Activated T-cell treated with anti-CD3 and anti-CD28 coated beads for 24 hours (primary cell): ENCODE measurements at regions not wholly inside any gene's neighbourhood (a gene's known extent, or its start where the extent isn't known, plus 50 kb on each side); places are given as distances from the start of the nearest gene placed in this dataset.
A peak's percentile ranks its signal among the peaks of the same experiment; 100 is the strongest.
"Not testable (repeated sequence)": the region's sequence is repeated elsewhere in the genome, so short reads cannot be mapped to it uniquely, and the experiment has no call there.

ENCODE experiments used
- DNase-seq: peaks from one replicate; pipeline ENCODE4 v3.0.0-alpha.2; 2020; ENCODE audit warnings: low read depth

GRCh38 chr1:101420406-101420805, 183.6 kb downstream of the S1PR1 start:
- no peak for DNase-seq

- not testable (repeated sequence) for DNase-seq
These were observed 191.3 kb downstream of the S1PR1 start for GRCh38 chr1:101428083-101428482.

- no peak for DNase-seq
These were observed 191.7 kb downstream of the S1PR1 start for GRCh38 chr1:101428562-101428961.

GRCh38 chr1:101431956-101432510, 195.2 kb downstream of the S1PR1 start:
- no peak for DNase-seq

- DNase-seq = no peak
These were observed 199.2 kb downstream of the S1PR1 start for GRCh38 chr1:101435831-101436511.

- DNase-seq = no peak
These were observed 201.0 kb downstream of the S1PR1 start for GRCh38 chr1:101437800-101438199.

GRCh38 chr1:101438359-101438758, 201.5 kb downstream of the S1PR1 start:
- DNase-seq = no peak

- DNase-seq = no peak
These were observed 203.7 kb downstream of the S1PR1 start for GRCh38 chr1:101440485-101440884.

GRCh38 chr1:101444381-101444780, 207.6 kb downstream of the S1PR1 start:
- DNase-seq = no peak

GRCh38 chr1:101444873-101445618, 208.2 kb downstream of the S1PR1 start:
- no peak for DNase-seq

GRCh38 chr1:101448018-101448417, 211.2 kb downstream of the S1PR1 start:
- DNase-seq = no peak

GRCh38 chr1:101450691-101451090, 213.9 kb downstream of the S1PR1 start:
- not testable (repeated sequence) for DNase-seq

- DNase-seq = peak; percentile 18
These were observed 215.1 kb downstream of the S1PR1 start for GRCh38 chr1:101451888-101452287.

- no peak for DNase-seq
These were observed 216.0 kb downstream of the S1PR1 start for GRCh38 chr1:101452825-101453224.

GRCh38 chr1:101453844-101454243, 217.0 kb downstream of the S1PR1 start:
- DNase-seq = no peak

- DNase-seq = no peak
These were observed 218.3 kb downstream of the S1PR1 start for GRCh38 chr1:101455166-101455565.

GRCh38 chr1:101460739-101461138, 223.9 kb downstream of the S1PR1 start:
- DNase-seq = no peak

- no peak for DNase-seq
These were observed 226.4 kb downstream of the S1PR1 start for GRCh38 chr1:101463195-101463594.

GRCh38 chr1:101465941-101466340, 229.1 kb downstream of the S1PR1 start:
- no peak for DNase-seq

- no peak for DNase-seq
These were observed 237.3 kb downstream of the S1PR1 start for GRCh38 chr1:101474039-101474665.

GRCh38 chr1:101476541-101476940, 239.7 kb downstream of the S1PR1 start:
- DNase-seq = no peak

GRCh38 chr1:101479945-101480344, 243.1 kb downstream of the S1PR1 start:
- DNase-seq = no peak

- no peak for DNase-seq
These were observed 245.5 kb downstream of the S1PR1 start for GRCh38 chr1:101482306-101482705.
